ENCODE measurements at regions not wholly inside any gene's neighbourhood (a gene's known extent, or its start where the extent isn't known, plus 50 kb on each side); places are given as distances from the start of the nearest gene placed in this dataset.

DNA sequence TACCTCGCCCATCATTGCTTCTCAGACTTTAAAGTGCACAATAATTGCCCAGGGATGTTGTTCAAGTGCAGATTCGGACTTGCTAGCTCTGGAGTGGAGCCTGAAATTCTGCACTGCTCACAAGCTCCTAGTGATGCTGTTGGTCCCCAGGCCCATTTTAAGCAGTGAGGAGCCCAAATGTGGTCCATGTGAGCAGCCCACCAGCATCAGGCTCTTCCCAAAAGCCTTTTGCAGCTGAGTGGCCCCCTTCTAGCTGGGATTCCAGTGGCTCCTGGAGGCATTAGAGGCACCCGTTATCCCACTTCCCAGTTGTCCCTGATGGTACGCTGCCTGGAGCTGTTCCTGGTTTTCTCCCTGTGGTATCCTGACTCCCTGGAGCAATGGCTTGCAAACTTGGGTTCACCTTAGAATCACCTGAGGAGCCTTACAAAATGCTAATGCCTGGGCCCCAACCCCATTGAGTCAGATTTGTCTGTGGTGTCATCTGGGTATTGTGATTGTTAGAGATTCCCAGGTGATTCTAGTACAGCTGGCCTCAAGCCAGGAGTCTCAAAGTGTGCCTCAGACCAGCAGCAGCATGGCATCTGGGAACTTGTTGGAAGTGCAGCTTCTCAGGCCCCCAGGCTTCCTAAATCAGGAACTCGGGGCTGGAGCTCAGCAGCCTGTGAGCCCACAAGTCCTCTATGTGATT, 186.9 kb upstream of the SLC24A3 start:
- Histone ChIP-seq H3K4me3 (ENCODE audit: low read length, poor library complexity, severe bottlenecking) (no peak overlapping the region), H3K4me1 (ENCODE audit: insufficient read depth, low read length, poor library complexity, severe bottlenecking) (no peaks in the 10 kb centered on the region), H3K27me3 (ENCODE audit: insufficient read depth, low read length, poor library complexity, severe bottlenecking) (no peaks in the 10 kb centered on the region), H4K20me1 (ENCODE audit: insufficient read depth, low read length, poor library complexity, severe bottlenecking) (no peaks in the 10 kb centered on the region), H3K36me3 (ENCODE audit: insufficient read depth, low read length) (no peaks in the 10 kb centered on the region), H2AFZ (ENCODE audit: low read length) (no peak overlapping the region), H3K9me2 (replicated peaks; ENCODE audit: low read depth, low read length) (no peaks in the 10 kb centered on the region), H3K4me2 (ENCODE audit: low read depth, low read length, poor library complexity, severe bottlenecking) (no peak overlapping the region), H3F3A (ENCODE audit: low read depth) (no peaks in the 10 kb centered on the region), H3K9ac (ENCODE audit: low read depth, low read length, poor library complexity, severe bottlenecking) (no peak overlapping the region), H3K79me2 (ENCODE audit: insufficient read depth, low read length) (no peaks in the 10 kb centered on the region), H3K9me3 (ENCODE audit: insufficient read depth, low read depth, low read length) (no peaks in the 10 kb centered on the region)
- TF ChIP-seq EZH2phosphoT487 (IDR thresholded peaks at IDR 0.05; ENCODE audit: borderline replicate concordance) (no peak), CTCF (conservative IDR thresholded peaks at IDR 0.05; ENCODE audit: low read length) (no peak)

GRCh38 chr20:19026121-19026878, 186.1 kb upstream of the SLC24A3 start:
- Histone ChIP-seq H4K20me1 (ENCODE audit: insufficient read depth, low read length, poor library complexity, severe bottlenecking) (no peaks in the 10 kb centered on the region), H3K9me3 (ENCODE audit: insufficient read depth, low read depth, low read length) (no peaks in the 10 kb centered on the region), H3K27me3 (ENCODE audit: insufficient read depth, low read length, poor library complexity, severe bottlenecking) (no peaks in the 10 kb centered on the region), H3F3A (ENCODE audit: low read depth) (no peaks in the 10 kb centered on the region), H3K4me3 (ENCODE audit: low read length, poor library complexity, severe bottlenecking) (no peak overlapping the region), H3K9ac (ENCODE audit: low read depth, low read length, poor library complexity, severe bottlenecking) (no peak overlapping the region), H3K9me2 (replicated peaks; ENCODE audit: low read depth, low read length) (no peaks in the 10 kb centered on the region), H3K4me1 (ENCODE audit: insufficient read depth, low read length, poor library complexity, severe bottlenecking) (no peaks in the 10 kb centered on the region), H3K79me2 (ENCODE audit: insufficient read depth, low read length) (no peaks in the 10 kb centered on the region), H3K36me3 (ENCODE audit: insufficient read depth, low read length) (no peaks in the 10 kb centered on the region), H3K4me2 (ENCODE audit: low read depth, low read length, poor library complexity, severe bottlenecking) (no peak overlapping the region), H2AFZ (ENCODE audit: low read length) (no peak overlapping the region)
- no peak for TF ChIP-seq CTCF (conservative IDR thresholded peaks at IDR 0.05; ENCODE audit: low read length)
- TF ChIP-seq EZH2phosphoT487 (IDR thresholded peaks at IDR 0.05; ENCODE audit: borderline replicate concordance): no peak

GRCh38 chr20:19026901-19027644, 185.4 kb upstream of the SLC24A3 start:
- no peaks in the 10 kb centered on the region for H3K9me2 ChIP-seq (replicated peaks; ENCODE audit: low read depth, low read length)
- H2AFZ ChIP-seq (ENCODE audit: low read length): no peak overlapping the region
- no peaks in the 10 kb centered on the region for H3K27me3 ChIP-seq (ENCODE audit: insufficient read depth, low read length, poor library complexity, severe bottlenecking)
- TF ChIP-seq EZH2phosphoT487 (IDR thresholded peaks at IDR 0.05; ENCODE audit: borderline replicate concordance): no peak
- no peak for TF ChIP-seq CTCF (conservative IDR thresholded peaks at IDR 0.05; ENCODE audit: low read length)
- no peaks in the 10 kb centered on the region for H3K79me2 ChIP-seq (ENCODE audit: insufficient read depth, low read length)
- H3K4me2 ChIP-seq (ENCODE audit: low read depth, low read length, poor library complexity, severe bottlenecking): no peak overlapping the region
- H3K9ac ChIP-seq (ENCODE audit: low read depth, low read length, poor library complexity, severe bottlenecking): no peak overlapping the region
- H3K9me3 ChIP-seq (ENCODE audit: insufficient read depth, low read depth, low read length): no peaks in the 10 kb centered on the region
- H3K4me1 ChIP-seq (ENCODE audit: insufficient read depth, low read length, poor library complexity, severe bottlenecking): no peaks in the 10 kb centered on the region
- H4K20me1 ChIP-seq (ENCODE audit: insufficient read depth, low read length, poor library complexity, severe bottlenecking): no peaks in the 10 kb centered on the region
- no peaks in the 10 kb centered on the region for H3F3A ChIP-seq (ENCODE audit: low read depth)
- no peak overlapping the region for H3K4me3 ChIP-seq (ENCODE audit: low read length, poor library complexity, severe bottlenecking)
- no peaks in the 10 kb centered on the region for H3K36me3 ChIP-seq (ENCODE audit: insufficient read depth, low read length)

Measured in Loucy (cell line).